Stimulated activated naive CD8-positive, alpha-beta T cell treated with anti-CD3 and anti-CD28 coated beads, Interleukin-15, Interleukin-2, amounts not matched to agents 100 ng/mL and 50 ng/mL, for 24 hours (primary cell): ENCODE measurements at regions not wholly inside any gene's neighbourhood (a gene's known extent, or its start where the extent isn't known, plus 50 kb on each side); places are given as distances from the start of the nearest gene placed in this dataset.

Experiments used
- H3K27ac Mint-ChIP-seq: one replicate; pipeline ENCODE4 v1.8.0; 2021; ENCODE audit warnings: mild to moderate bottlenecking, mixed read lengths
- H3K27me3 Mint-ChIP-seq: one replicate; pipeline ENCODE4 v1.8.0; 2021; ENCODE audit warnings: mixed read lengths
- H3K36me3 Mint-ChIP-seq: one replicate; pipeline ENCODE4 v1.8.0; 2021; ENCODE audit warnings: low read depth, mixed read lengths
- H3K4me1 Mint-ChIP-seq: one replicate; pipeline ENCODE4 v1.8.0; 2021; ENCODE audit warnings: low read depth, mixed read lengths
- H3K4me3 Mint-ChIP-seq: one replicate; pipeline ENCODE4 v1.8.0; 2021; ENCODE audit warnings: mild to moderate bottlenecking, mixed read lengths
- H3K9me3 Mint-ChIP-seq: one replicate; pipeline ENCODE4 v1.8.0; 2021; ENCODE audit warnings: mixed read lengths

GRCh38 chr7:46206476-46207060 is 285.5 kb upstream of the IGFBP3 start:
- Mint-ChIP-seq H3K9me3 (no peaks in the 10 kb centered on the region), H3K27me3 (no peaks in the 10 kb centered on the region), H3K27ac (no peak overlapping the region), H3K36me3 (no peaks in the 10 kb centered on the region), H3K4me3 (no peak overlapping the region), H3K4me1 (no peaks in the 10 kb centered on the region)

DNA sequence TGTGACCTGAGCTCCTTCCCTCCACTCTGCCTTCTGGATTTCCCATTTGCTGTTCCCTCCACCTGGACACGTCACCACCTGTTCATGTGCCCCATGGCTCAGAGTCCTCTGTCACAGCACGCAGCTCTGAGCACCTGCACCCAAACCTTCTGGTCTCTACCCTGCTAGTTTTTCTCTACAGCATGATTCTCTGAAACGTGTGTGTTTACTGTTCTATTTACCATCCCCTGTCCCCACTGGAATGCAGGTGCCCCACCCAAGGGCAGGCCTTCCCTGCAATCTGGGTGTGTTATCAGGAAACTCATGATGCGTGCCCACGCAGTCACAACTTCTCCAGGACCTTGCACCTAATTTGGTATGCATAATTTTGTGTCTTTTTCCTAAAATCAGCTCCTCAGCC is 284.4 kb upstream of the IGFBP3 start:
- H3K36me3 Mint-ChIP-seq: no peaks in the 10 kb centered on the region
- no peak overlapping the region for H3K27ac Mint-ChIP-seq
- H3K27me3 Mint-ChIP-seq: no peaks in the 10 kb centered on the region

DNA sequence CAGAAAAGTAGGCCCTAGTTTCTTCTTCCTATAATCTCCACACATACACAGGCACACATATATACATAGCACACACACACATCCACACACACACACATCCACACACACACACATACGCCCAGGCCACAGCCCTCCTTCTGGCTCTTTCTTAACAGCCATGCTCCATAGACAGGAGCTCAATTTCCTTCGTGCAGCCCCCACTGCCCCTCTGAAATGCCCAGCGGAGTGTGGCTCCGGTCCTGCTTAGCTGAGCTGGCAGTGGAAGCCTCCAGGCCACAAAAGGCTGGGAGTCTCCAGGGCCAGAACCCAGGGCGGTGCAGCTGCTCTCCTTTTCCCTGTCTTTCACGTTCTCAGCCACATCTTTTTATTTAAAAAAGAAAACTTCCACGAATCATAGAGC is 282.9 kb upstream of the IGFBP3 start:
- H3K27ac Mint-ChIP-seq: no peak overlapping the region
- H3K9me3 Mint-ChIP-seq: no peaks in the 10 kb centered on the region
- H3K27me3 Mint-ChIP-seq: no peaks in the 10 kb centered on the region
- no peaks in the 10 kb centered on the region for H3K36me3 Mint-ChIP-seq
- H3K4me3 Mint-ChIP-seq: no peak overlapping the region
- no peaks in the 10 kb centered on the region for H3K4me1 Mint-ChIP-seq

More for the DNA sequence above, 284.4 kb upstream of the IGFBP3 start:
- Mint-ChIP-seq H3K4me3 (no peak overlapping the region), H3K9me3 (no peaks in the 10 kb centered on the region), H3K4me1 (no peaks in the 10 kb centered on the region)

DNA sequence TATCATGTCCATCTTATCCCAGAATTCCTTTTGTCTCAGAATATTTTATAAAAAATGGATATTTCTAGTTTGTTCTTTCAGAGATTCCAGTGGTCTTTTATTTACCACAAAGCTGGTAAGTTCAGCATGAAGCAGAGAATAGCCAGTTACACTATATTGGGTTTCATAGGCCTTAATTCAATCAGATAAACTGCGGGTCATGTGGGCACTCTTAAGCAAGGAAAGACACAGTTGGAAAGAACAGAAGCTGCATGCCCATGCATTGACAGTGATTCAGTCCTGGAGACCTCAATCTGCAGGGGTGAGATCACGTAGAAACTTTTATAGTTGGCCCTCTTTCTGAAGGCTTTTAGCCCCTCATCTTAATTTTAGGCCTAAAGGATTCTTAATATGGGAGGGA is 281.3 kb upstream of the IGFBP3 start:
- Mint-ChIP-seq H3K36me3 (no peaks in the 10 kb centered on the region), H3K9me3 (no peaks in the 10 kb centered on the region), H3K27ac (no peak overlapping the region), H3K4me1 (no peaks in the 10 kb centered on the region), H3K4me3 (no peak overlapping the region), H3K27me3 (no peaks in the 10 kb centered on the region)

DNA sequence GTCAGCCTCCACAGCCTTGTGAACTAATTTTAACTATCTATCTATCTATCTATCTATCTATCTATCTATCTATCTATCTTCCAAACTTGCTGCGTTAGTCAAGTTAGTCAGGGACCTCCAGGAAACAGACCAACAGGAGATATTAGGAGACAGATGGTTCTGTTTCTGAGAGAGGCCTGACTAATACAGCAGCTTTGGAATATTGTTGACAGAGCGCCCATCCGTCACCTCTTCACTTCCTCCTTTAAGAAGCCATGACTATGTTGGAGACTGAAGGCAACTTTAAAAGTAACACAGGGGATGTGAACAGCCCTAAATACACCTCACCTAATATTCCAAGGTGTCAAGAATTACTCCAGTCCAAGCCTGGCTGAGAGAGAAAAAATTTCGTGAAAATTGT is 280.9 kb upstream of the IGFBP3 start:
- H3K27me3 Mint-ChIP-seq: no peaks in the 10 kb centered on the region
- H3K4me3 Mint-ChIP-seq: no peak overlapping the region
- no peaks in the 10 kb centered on the region for H3K4me1 Mint-ChIP-seq
- no peaks in the 10 kb centered on the region for H3K36me3 Mint-ChIP-seq
- no peaks in the 10 kb centered on the region for H3K9me3 Mint-ChIP-seq
- H3K27ac Mint-ChIP-seq: no peak overlapping the region

DNA sequence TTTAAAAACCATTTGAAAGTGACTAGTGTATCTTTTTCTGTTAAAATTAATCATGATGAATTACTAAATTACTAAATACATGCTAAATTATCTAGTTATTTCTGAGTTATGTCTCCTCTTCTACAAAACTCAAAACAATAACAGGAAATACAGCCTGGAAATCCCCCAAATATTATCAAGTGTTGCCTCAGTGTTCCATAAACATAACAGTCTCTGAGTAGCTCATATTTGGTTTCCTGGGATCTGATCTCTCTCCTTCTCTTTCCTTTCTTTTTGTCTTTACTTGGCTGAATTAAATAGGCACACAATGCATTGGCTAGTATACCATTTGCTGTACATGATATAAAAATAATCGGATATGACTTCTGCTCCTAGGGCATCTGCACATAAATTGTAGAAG is 277.6 kb upstream of the IGFBP3 start:
- H3K27me3 Mint-ChIP-seq: no peaks in the 10 kb centered on the region

DNA sequence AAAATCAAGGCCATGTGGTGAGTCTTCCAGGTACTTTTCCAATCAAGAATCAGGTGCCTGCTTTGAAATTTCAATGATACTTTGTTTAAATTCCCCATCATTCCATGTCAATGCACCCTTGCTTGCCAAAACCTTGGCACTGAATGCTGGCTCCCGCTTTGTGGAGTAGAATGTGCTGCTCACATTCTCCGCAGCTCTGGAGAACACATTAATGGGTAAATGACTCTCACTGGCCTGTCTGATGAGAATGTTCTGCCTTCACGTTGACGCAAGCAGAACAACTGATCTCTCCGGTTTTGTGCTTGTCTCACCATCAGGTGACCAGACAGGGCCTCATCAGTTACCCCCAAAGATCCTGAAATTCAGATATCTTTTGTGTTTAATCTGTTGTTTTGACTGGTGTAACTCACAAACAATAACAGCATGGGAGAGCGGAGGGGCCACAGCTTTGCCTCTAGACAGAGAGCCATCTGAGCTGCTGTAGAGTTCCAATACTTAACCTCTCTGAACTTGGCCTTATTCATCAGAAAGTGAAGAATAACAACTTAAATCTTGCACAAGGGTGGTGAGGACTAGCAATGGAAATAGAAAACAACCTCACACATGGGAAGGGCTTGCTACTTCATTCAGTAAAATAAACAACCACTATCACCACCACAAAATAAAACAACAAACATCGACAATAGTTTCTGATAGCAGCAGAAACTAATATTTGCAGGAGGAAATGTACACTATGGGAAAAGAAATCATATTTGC is 276.9 kb upstream of the IGFBP3 start:
- H3K27ac Mint-ChIP-seq: no peak overlapping the region
- H3K4me1 Mint-ChIP-seq: no peaks in the 10 kb centered on the region
- H3K4me3 Mint-ChIP-seq: no peak overlapping the region
- H3K36me3 Mint-ChIP-seq: no peaks in the 10 kb centered on the region
- H3K27me3 Mint-ChIP-seq: no peaks in the 10 kb centered on the region
- no peaks in the 10 kb centered on the region for H3K9me3 Mint-ChIP-seq

More for the DNA sequence above, 277.6 kb upstream of the IGFBP3 start:
- Mint-ChIP-seq H3K9me3 (no peaks in the 10 kb centered on the region), H3K4me3 (no peak overlapping the region), H3K4me1 (no peaks in the 10 kb centered on the region), H3K27ac (no peak overlapping the region), H3K36me3 (no peaks in the 10 kb centered on the region)

DNA sequence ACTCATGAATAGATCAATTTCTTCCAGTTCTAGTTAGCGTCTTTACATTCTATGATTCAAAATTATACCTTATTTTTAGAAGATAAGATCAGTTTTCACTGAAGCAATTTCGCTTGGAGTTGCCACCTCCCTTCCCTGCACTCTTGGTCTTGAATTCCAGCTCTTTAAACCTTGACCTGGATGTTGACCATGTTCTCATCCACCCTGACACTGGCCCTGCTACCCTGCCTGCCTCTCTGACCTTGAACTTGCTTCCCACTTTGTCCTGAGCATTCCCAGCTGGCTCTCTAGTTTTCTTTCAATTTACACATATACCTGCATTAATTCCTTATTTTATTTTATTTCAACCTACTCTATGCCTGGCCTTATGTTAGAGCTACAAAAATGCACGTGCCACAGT is 274.9 kb upstream of the IGFBP3 start:
- H3K4me1 Mint-ChIP-seq: no peaks in the 10 kb centered on the region

GRCh38 chr7:46192271-46192670 is 271.2 kb upstream of the IGFBP3 start:
- no peaks in the 10 kb centered on the region for H3K9me3 Mint-ChIP-seq
- no peak overlapping the region for H3K27ac Mint-ChIP-seq
- H3K4me1 Mint-ChIP-seq: no peaks in the 10 kb centered on the region
- H3K36me3 Mint-ChIP-seq: no peaks in the 10 kb centered on the region
- H3K27me3 Mint-ChIP-seq: no peaks in the 10 kb centered on the region
- no peak overlapping the region for H3K4me3 Mint-ChIP-seq

More for the DNA sequence above, 274.9 kb upstream of the IGFBP3 start:
- Mint-ChIP-seq H3K4me3 (no peak overlapping the region), H3K27me3 (no peaks in the 10 kb centered on the region), H3K9me3 (no peaks in the 10 kb centered on the region), H3K36me3 (no peaks in the 10 kb centered on the region), H3K27ac (no peak overlapping the region)

GRCh38 chr7:46191776-46192175 is 270.7 kb upstream of the IGFBP3 start:
- Mint-ChIP-seq H3K27me3 (no peaks in the 10 kb centered on the region), H3K9me3 (no peaks in the 10 kb centered on the region), H3K36me3 (no peaks in the 10 kb centered on the region), H3K4me3 (no peak overlapping the region), H3K27ac (no peak overlapping the region), H3K4me1 (no peaks in the 10 kb centered on the region)

DNA sequence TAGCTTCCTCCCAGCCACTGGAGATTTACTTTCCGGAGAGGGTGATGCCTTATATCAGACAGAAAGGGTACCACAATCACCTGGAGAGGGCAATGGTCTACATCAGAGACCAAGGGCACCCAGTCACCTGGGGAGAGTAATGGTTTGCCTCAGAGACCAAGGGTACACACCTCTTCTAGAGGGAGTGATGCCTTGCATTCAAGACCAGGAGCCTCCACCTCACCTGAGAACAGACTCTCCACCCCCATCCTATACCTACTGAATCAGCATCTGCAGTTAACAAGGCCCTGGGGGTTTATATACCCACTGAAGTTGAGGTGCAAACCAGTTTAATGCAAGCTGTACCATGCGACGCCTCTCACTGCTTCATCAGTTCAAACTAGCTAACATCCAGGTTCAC is 270.2 kb upstream of the IGFBP3 start:
- Mint-ChIP-seq H3K9me3 (no peaks in the 10 kb centered on the region), H3K4me3 (no peak overlapping the region), H3K27ac (no peak overlapping the region), H3K27me3 (no peaks in the 10 kb centered on the region), H3K4me1 (no peaks in the 10 kb centered on the region), H3K36me3 (no peaks in the 10 kb centered on the region)

DNA sequence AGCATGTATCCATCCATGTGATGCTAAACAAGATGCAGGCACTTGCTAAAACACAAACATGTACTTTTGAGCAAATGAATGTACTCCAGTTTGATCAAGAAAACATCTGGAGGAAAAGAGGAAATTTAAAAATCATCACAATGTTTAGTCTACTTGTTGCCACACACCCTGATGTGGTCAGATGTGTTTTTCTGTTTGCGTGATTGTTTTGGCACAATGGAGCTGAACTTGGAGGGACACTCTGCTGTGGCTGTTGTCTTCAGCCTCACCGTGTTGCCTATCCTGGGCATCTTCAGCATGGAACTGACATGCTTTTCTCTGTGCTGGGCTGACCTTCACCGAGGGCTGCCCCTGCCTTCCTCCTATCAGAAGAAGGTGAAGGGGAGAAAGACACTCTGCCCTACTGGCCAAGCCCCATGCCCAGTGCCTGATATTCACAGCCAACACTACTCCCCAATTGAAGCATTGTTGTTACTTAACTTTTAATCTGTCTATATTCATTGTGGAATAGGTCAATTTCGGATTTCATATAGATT is 268.3 kb upstream of the IGFBP3 start:
- H3K27me3 Mint-ChIP-seq: no peaks in the 10 kb centered on the region
- H3K9me3 Mint-ChIP-seq: no peaks in the 10 kb centered on the region
- H3K4me3 Mint-ChIP-seq: no peak overlapping the region

GRCh38 chr7:46186131-46186530 is 265.1 kb upstream of the IGFBP3 start:
- no peak overlapping the region for H3K27ac Mint-ChIP-seq
- no peaks in the 10 kb centered on the region for H3K27me3 Mint-ChIP-seq
- H3K4me3 Mint-ChIP-seq: no peak overlapping the region
- H3K9me3 Mint-ChIP-seq: peaks cover 9% of the 10 kb centered on the region
- no peaks in the 10 kb centered on the region for H3K4me1 Mint-ChIP-seq
- H3K36me3 Mint-ChIP-seq: no peaks in the 10 kb centered on the region

More for the DNA sequence above, 268.3 kb upstream of the IGFBP3 start:
- Mint-ChIP-seq H3K4me1 (no peaks in the 10 kb centered on the region), H3K27ac (no peak overlapping the region), H3K36me3 (no peaks in the 10 kb centered on the region)

GRCh38 chr7:46179061-46179610 is 258.1 kb upstream of the IGFBP3 start:
- Mint-ChIP-seq H3K27me3 (no peaks in the 10 kb centered on the region), H3K4me1 (no peaks in the 10 kb centered on the region), H3K27ac (no peak overlapping the region), H3K4me3 (no peak overlapping the region), H3K36me3 (no peaks in the 10 kb centered on the region), H3K9me3 (peaks cover 13% of the 10 kb centered on the region)

- Mint-ChIP-seq H3K4me3 (no peak overlapping the region), H3K9me3 (peaks cover 13% of the 10 kb centered on the region), H3K27me3 (no peaks in the 10 kb centered on the region), H3K4me1 (no peaks in the 10 kb centered on the region), H3K36me3 (no peaks in the 10 kb centered on the region), H3K27ac (no peak overlapping the region)
Observed at GRCh38 chr7:46178661-46179060, 257.6 kb upstream of the IGFBP3 start.
